SK-N-SH (cell line): ENCODE measurements at regions not wholly inside any gene's neighbourhood (a gene's known extent, or its start where the extent isn't known, plus 50 kb on each side); places are given as distances from the start of the nearest gene placed in this dataset.

Experiments
- CTCF ChIA-PET: fragments of 300-600, 350-600 bp; formaldehyde crosslinking; extraction: SDS; loops from one replicate; lab custom pipeline; 2021; lab: Yijun Ruan, JAX
- POLR2A ChIA-PET: fragments of 350-600 bp; sonication (Branson Sonifier 250); formaldehyde crosslinking; extraction: SDS; loops from one replicate; lab custom pipeline; 2020; ENCODE audit warnings: antibody characterized with exemption, inconsistent platforms; lab: Yijun Ruan, JAX
- DNase-seq: peaks from one replicate; pipeline ENCODE4 v3.0.0; 2012
- H2AFZ ChIP-seq: fragments of 200-600 bp; sonication (generic); 2 replicates; pipeline ENCODE4 v1.8.1; 2016; ENCODE audit warnings: antibody characterized with exemption, mild to moderate bottlenecking, low read depth
- H3F3A ChIP-seq: fragments of 200-600 bp; sonication (generic); replicated peaks from 2 replicates; pipeline ENCODE3; 2016; ENCODE audit warnings: antibody characterized with exemption, mild to moderate bottlenecking; ENCODE audit not compliant: insufficient read depth
- H3K27ac ChIP-seq, 2 experiments: fragments of 200-500 bp in 1 of 2; fragments of 200-600 bp in 1 of 2; sonication (Bioruptor generic) in 1 of 2; sonication (generic), shearing (Covaris generic) in 1 of 2; 2 replicates each; pipeline versions ENCODE4 v1.5.1 to v1.6.1; 2014 to 2016; ENCODE audit warnings: low read depth in 2 of 2, inconsistent platforms in 1 of 2, low read length in 1 of 2, mild to moderate bottlenecking in 1 of 2, mixed read lengths in 1 of 2
- H3K27me3 ChIP-seq: fragments of 200-600 bp; sonication (generic), shearing (Covaris generic); 2 replicates; pipeline ENCODE4 v1.6.1; 2016; ENCODE audit warnings: mixed run types; ENCODE audit not compliant: insufficient read depth
- H3K36me3 ChIP-seq, 2 experiments: fragments of 200-500 bp in 1 of 2; fragments of 200-600 bp in 1 of 2; sonication (Bioruptor generic) in 1 of 2; sonication (generic) in 1 of 2; replicated peaks in 1 of 2; 2 replicates each; pipeline versions ENCODE3 to v1.5.1; 2014 to 2016; ENCODE audit warnings: low read length in 1 of 2, mild to moderate bottlenecking in 1 of 2; ENCODE audit not compliant: insufficient read depth in 2 of 2, control insufficient read depth in 1 of 2
- H3K4me1 ChIP-seq, 2 experiments: fragments of 200-500 bp in 1 of 2; fragments of 200-600 bp in 1 of 2; sonication (Bioruptor generic) in 1 of 2; sonication (generic), shearing (Covaris generic) in 1 of 2; 2 replicates each; pipeline versions ENCODE4 v1.5.1 to v1.6.1; 2014 to 2016; ENCODE audit warnings: low read depth in 1 of 2, low read length in 1 of 2, mixed run types in 1 of 2; ENCODE audit not compliant: insufficient read depth in 2 of 2, control insufficient read depth in 1 of 2
- H3K4me2 ChIP-seq: fragments of 200-600 bp; sonication (generic), shearing (Covaris generic); 2 replicates; pipeline ENCODE4 v1.6.1; 2017; ENCODE audit warnings: mixed run types
- H3K4me3 ChIP-seq, 2 experiments: fragments of 200-500 bp in 1 of 2; fragments of 200-600 bp in 1 of 2; sonication (Bioruptor generic) in 1 of 2; sonication (generic), shearing (Covaris generic) in 1 of 2; 2 replicates each; pipeline versions ENCODE4 v1.5.1 to v1.8.1; 2014 to 2016; ENCODE audit warnings: low read depth in 2 of 2, inconsistent platforms in 1 of 2, low read length in 1 of 2, mild to moderate bottlenecking in 1 of 2, mixed read lengths in 1 of 2, moderate library complexity in 1 of 2
- H3K79me2 ChIP-seq: fragments of 200-600 bp; sonication (generic); 2 replicates; pipeline ENCODE4 v1.8.1; 2017; ENCODE audit warnings: mild to moderate bottlenecking; ENCODE audit not compliant: insufficient read depth
- H3K9ac ChIP-seq: fragments of 200-600 bp; sonication (generic); 2 replicates; pipeline ENCODE4 v1.6.1; 2017; ENCODE audit warnings: mixed run types
- H3K9me2 ChIP-seq: fragments of 200-600 bp; sonication (generic); 2 replicates; pipeline ENCODE4 v1.6.1; 2017; ENCODE audit warnings: mixed run types
- H3K9me3 ChIP-seq: fragments of 200-600 bp; sonication (generic); 2 replicates; pipeline ENCODE4 v1.6.1; 2017; ENCODE audit warnings: mixed run types, mild to moderate bottlenecking, moderate library complexity
- H4K20me1 ChIP-seq: fragments of 200-600 bp; sonication (generic); 2 replicates; pipeline ENCODE4 v1.6.1; 2017; ENCODE audit warnings: mild to moderate bottlenecking, mixed run types; ENCODE audit not compliant: insufficient read depth
- CHD2 ChIP-seq: fragments of 150-350 bp; IDR thresholded peaks from 2 replicates; pipeline ENCODE4 v1.6.1; 2018; ENCODE audit warnings: low read length; ENCODE audit not compliant: partially characterized antibody
- ELF1 ChIP-seq: IDR thresholded peaks from 2 replicates; pipeline ENCODE4 v1.4.0; 2012
- EZH2phosphoT487 ChIP-seq: fragments of 200-600 bp; sonication (generic); IDR thresholded peaks from 2 replicates; pipeline ENCODE4 v1.6.1; 2017; ENCODE audit warnings: low read depth, mixed run types, mild to moderate bottlenecking, antibody characterized with exemption, moderate library complexity, borderline replicate concordance
- GATA2 ChIP-seq: sonication (generic); formaldehyde crosslinking; IDR thresholded peaks from 2 replicates; pipeline ENCODE4 v1.5.0; 2020; ENCODE audit warnings: mild to moderate bottlenecking, missing genetic modification reagents
- MXI1 ChIP-seq: IDR thresholded peaks from 2 replicates; pipeline ENCODE4 v1.6.1; 2012; ENCODE audit warnings: mild to moderate bottlenecking, low read depth, low read length, improper control_type of control experiment
- NRF1 ChIP-seq: IDR thresholded peaks from 2 replicates; pipeline ENCODE4 v1.6.1; 2012; ENCODE audit warnings: low read depth, mild to moderate bottlenecking, low read length
- RAD21 ChIP-seq: IDR thresholded peaks from 2 replicates; pipeline ENCODE4 v1.6.1; 2012; ENCODE audit warnings: mild to moderate bottlenecking, low read length
- RXRA ChIP-seq: IDR thresholded peaks from 2 replicates; pipeline ENCODE4 v1.4.0; 2012; ENCODE audit warnings: low read depth, mild to moderate bottlenecking, borderline replicate concordance
- SMC3 ChIP-seq: IDR thresholded peaks from 2 replicates; pipeline ENCODE4 v1.6.1; 2012; ENCODE audit warnings: low read depth, low read length, improper control_type of control experiment
- TAF1 ChIP-seq: IDR thresholded peaks from 2 replicates; pipeline ENCODE4 v1.6.1; 2012; ENCODE audit warnings: low read depth, mild to moderate bottlenecking, low read length, moderate library complexity, borderline replicate concordance
- TEAD4 ChIP-seq: IDR thresholded peaks from 2 replicates; pipeline ENCODE4 v1.4.0; 2012; ENCODE audit warnings: mild to moderate bottlenecking, borderline replicate concordance; ENCODE audit not compliant: insufficient read depth
- YY1 ChIP-seq: IDR thresholded peaks from 2 replicates; pipeline ENCODE4 v1.4.0; 2012; ENCODE audit warnings: low read depth, mild to moderate bottlenecking
- WGBS: methylation state at CpG from one replicate; pipeline ENCODE4 v1.1.6; 2017; ENCODE audit warnings: low lambda C conversion rate; 5-methylcytosine and 5-hydroxymethylcytosine counted together
- TF ChIP-seq, protein P1 (sequence below): fragments of 150-350 bp; IDR thresholded peaks from 2 replicates; pipeline ENCODE4 v1.6.1; 2017; ENCODE audit warnings: antibody characterized with exemption, low read length, low read depth, borderline replicate concordance
- TF ChIP-seq, protein P2 (sequence below): fragments of 200-600 bp; sonication (generic); IDR thresholded peaks from 2 replicates; pipeline ENCODE4 v1.6.1; 2017; ENCODE audit warnings: antibody characterized with exemption, mild to moderate bottlenecking, moderate library complexity
- TF ChIP-seq, protein P3 (sequence below): IDR thresholded peaks from 2 replicates; pipeline ENCODE4 v1.4.0; 2012; ENCODE audit warnings: low read depth, borderline replicate concordance
- TF ChIP-seq, protein P4 (sequence below): IDR thresholded peaks from 2 replicates; pipeline ENCODE4 v1.6.1; 2012; ENCODE audit warnings: mild to moderate bottlenecking, low read depth, low read length, moderate library complexity
- TF ChIP-seq, protein P5 (sequence below): IDR thresholded peaks from 2 replicates; pipeline ENCODE4 v1.4.0; 2012; ENCODE audit warnings: low read depth, borderline replicate concordance

DNA sequence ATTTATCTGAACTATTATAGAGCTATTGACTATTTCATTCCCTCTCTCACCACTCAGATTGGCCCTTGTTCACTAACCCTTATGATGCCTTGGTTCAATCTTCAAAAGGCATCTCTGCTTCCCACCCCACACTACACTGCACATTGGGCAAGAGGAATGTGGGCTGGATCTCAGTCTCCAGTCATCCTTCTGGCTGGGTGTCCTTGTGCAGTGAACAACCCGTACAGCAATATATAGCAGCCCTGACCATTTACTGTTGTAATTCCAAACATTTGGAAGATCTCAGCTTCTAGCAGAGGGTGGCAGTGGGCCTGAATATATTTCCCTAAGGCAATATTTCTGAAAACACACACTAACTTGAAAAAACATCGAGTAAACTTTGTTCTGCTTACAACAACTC, 199.2 kb upstream of the GDNF start:
- no peaks in the 10 kb centered on the region for H3K36me3 ChIP-seq
- POLR2A ChIA-PET: no interaction called here
- 0 out of 2 replicates have a peak, but pooled peaks cover 3% of the 10 kb centered on the region for H3K9me2 ChIP-seq
- H3K27me3 ChIP-seq: no peaks in the 10 kb centered on the region; the same call in 1 of the 2 replicates
- H2AFZ ChIP-seq: no peak overlapping the region
- CTCF ChIA-PET: no interaction called here
- H3K9ac ChIP-seq: no peak overlapping the region
- no peak overlapping the region for H3K4me3 ChIP-seq
- no peaks in the 10 kb centered on the region for H3K9me3 ChIP-seq
- no peak for DNase-seq
- H3K4me1 ChIP-seq: no peaks in the 10 kb centered on the region
- 4% methylated on average over 2 of the region's 2 CpGs for WGBS
- H3K79me2 ChIP-seq: no peaks in the 10 kb centered on the region
- TF ChIP-seq, protein P1, sequence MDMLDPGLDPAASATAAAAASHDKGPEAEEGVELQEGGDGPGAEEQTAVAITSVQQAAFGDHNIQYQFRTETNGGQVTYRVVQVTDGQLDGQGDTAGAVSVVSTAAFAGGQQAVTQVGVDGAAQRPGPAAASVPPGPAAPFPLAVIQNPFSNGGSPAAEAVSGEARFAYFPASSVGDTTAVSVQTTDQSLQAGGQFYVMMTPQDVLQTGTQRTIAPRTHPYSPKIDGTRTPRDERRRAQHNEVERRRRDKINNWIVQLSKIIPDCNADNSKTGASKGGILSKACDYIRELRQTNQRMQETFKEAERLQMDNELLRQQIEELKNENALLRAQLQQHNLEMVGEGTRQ: no peak
- TF ChIP-seq GATA2 (CRISPR knock-in tag): no peak
- TF ChIP-seq ELF1: no peak
- no peak for TF ChIP-seq TEAD4
- TF ChIP-seq, protein P2, sequence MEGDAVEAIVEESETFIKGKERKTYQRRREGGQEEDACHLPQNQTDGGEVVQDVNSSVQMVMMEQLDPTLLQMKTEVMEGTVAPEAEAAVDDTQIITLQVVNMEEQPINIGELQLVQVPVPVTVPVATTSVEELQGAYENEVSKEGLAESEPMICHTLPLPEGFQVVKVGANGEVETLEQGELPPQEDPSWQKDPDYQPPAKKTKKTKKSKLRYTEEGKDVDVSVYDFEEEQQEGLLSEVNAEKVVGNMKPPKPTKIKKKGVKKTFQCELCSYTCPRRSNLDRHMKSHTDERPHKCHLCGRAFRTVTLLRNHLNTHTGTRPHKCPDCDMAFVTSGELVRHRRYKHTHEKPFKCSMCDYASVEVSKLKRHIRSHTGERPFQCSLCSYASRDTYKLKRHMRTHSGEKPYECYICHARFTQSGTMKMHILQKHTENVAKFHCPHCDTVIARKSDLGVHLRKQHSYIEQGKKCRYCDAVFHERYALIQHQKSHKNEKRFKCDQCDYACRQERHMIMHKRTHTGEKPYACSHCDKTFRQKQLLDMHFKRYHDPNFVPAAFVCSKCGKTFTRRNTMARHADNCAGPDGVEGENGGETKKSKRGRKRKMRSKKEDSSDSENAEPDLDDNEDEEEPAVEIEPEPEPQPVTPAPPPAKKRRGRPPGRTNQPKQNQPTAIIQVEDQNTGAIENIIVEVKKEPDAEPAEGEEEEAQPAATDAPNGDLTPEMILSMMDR: no peak
- no peak for TF ChIP-seq EZH2phosphoT487
- no peak for TF ChIP-seq RXRA
- TF ChIP-seq, protein P3, sequence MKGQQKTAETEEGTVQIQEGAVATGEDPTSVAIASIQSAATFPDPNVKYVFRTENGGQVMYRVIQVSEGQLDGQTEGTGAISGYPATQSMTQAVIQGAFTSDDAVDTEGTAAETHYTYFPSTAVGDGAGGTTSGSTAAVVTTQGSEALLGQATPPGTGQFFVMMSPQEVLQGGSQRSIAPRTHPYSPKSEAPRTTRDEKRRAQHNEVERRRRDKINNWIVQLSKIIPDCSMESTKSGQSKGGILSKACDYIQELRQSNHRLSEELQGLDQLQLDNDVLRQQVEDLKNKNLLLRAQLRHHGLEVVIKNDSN: no peak
- TF ChIP-seq, protein P4, sequence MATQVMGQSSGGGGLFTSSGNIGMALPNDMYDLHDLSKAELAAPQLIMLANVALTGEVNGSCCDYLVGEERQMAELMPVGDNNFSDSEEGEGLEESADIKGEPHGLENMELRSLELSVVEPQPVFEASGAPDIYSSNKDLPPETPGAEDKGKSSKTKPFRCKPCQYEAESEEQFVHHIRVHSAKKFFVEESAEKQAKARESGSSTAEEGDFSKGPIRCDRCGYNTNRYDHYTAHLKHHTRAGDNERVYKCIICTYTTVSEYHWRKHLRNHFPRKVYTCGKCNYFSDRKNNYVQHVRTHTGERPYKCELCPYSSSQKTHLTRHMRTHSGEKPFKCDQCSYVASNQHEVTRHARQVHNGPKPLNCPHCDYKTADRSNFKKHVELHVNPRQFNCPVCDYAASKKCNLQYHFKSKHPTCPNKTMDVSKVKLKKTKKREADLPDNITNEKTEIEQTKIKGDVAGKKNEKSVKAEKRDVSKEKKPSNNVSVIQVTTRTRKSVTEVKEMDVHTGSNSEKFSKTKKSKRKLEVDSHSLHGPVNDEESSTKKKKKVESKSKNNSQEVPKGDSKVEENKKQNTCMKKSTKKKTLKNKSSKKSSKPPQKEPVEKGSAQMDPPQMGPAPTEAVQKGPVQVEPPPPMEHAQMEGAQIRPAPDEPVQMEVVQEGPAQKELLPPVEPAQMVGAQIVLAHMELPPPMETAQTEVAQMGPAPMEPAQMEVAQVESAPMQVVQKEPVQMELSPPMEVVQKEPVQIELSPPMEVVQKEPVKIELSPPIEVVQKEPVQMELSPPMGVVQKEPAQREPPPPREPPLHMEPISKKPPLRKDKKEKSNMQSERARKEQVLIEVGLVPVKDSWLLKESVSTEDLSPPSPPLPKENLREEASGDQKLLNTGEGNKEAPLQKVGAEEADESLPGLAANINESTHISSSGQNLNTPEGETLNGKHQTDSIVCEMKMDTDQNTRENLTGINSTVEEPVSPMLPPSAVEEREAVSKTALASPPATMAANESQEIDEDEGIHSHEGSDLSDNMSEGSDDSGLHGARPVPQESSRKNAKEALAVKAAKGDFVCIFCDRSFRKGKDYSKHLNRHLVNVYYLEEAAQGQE: no peak
- TF ChIP-seq YY1: no peak
- TF ChIP-seq, protein P5, sequence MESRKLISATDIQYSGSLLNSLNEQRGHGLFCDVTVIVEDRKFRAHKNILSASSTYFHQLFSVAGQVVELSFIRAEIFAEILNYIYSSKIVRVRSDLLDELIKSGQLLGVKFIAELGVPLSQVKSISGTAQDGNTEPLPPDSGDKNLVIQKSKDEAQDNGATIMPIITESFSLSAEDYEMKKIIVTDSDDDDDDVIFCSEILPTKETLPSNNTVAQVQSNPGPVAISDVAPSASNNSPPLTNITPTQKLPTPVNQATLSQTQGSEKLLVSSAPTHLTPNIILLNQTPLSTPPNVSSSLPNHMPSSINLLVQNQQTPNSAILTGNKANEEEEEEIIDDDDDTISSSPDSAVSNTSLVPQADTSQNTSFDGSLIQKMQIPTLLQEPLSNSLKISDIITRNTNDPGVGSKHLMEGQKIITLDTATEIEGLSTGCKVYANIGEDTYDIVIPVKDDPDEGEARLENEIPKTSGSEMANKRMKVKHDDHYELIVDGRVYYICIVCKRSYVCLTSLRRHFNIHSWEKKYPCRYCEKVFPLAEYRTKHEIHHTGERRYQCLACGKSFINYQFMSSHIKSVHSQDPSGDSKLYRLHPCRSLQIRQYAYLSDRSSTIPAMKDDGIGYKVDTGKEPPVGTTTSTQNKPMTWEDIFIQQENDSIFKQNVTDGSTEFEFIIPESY: no peak
- TF ChIP-seq TAF1: no peak
- TF ChIP-seq MXI1: no peak
- TF ChIP-seq NRF1: no peak
- no peak for TF ChIP-seq SMC3
- TF ChIP-seq RAD21: no peak
- no peak for TF ChIP-seq CHD2
- H4K20me1 ChIP-seq: no peaks in the 10 kb centered on the region
- H3K27ac ChIP-seq: no peak overlapping the region
- H3K4me2 ChIP-seq: no peak overlapping the region
- H3F3A ChIP-seq: no peaks in the 10 kb centered on the region
